H1 (cell line): ENCODE measurements at regions not wholly inside any gene's neighbourhood (a gene's known extent, or its start where the extent isn't known, plus 50 kb on each side); places are given as distances from the start of the nearest gene placed in this dataset.

ENCODE experiments used
- CTCF ChIA-PET: fragments of 300-600 bp; sonication (Branson Sonifier 250); formaldehyde crosslinking; loops from one replicate; lab custom pipeline; 2021; ENCODE audit not compliant: partially characterized antibody; lab: Charles Lee
- POLR2A ChIA-PET: fragments of 300-600 bp; sonication (Branson Sonifier 250); formaldehyde crosslinking; loops from one replicate; lab custom pipeline; 2021; ENCODE audit warnings: inconsistent platforms; ENCODE audit not compliant: partially characterized antibody; lab: Charles Lee
- DNase-seq, 2 experiments: peaks; one replicate each; pipeline versions ENCODE4 v3.0.0 to v3.0.0-alpha.2; 2010 to 2022; ENCODE audit warnings: low spot score in 2 of 2, low read depth in 1 of 2, mixed read lengths in 1 of 2
- FAIRE-seq: peaks from 2 replicates; lab custom pipeline; 2011; peaks lifted over from hg19 to GRCh38; lab: Jason Lieb, UNC
- H2AFZ ChIP-seq: 2 replicates; pipeline ENCODE4 v1.8.1; 2012; ENCODE audit warnings: low read length, inconsistent platforms
- H2AK5ac ChIP-seq: 2 replicates; pipeline ENCODE4 v1.6.1; 2013; ENCODE audit warnings: low read depth, low read length
- H2BK120ac ChIP-seq: replicated peaks from 2 replicates; pipeline ENCODE3; 2013; ENCODE audit warnings: low read depth, low read length, inconsistent platforms
- H2BK12ac ChIP-seq: 2 replicates; pipeline ENCODE4 v1.6.1; 2013; ENCODE audit warnings: low read depth, low read length
- H2BK15ac ChIP-seq: 2 replicates; pipeline ENCODE4 v1.6.1; 2013; ENCODE audit warnings: low read length
- H2BK20ac ChIP-seq: 2 replicates; pipeline ENCODE4 v1.6.1; 2013; ENCODE audit warnings: low read length
- H2BK5ac ChIP-seq: 2 replicates; pipeline ENCODE4 v1.6.1; 2013; ENCODE audit warnings: low read depth, low read length
- H3K14ac ChIP-seq: 2 replicates; pipeline ENCODE4 v1.6.1; 2013; ENCODE audit warnings: inconsistent platforms; ENCODE audit not compliant: insufficient read length
- H3K18ac ChIP-seq: 2 replicates; pipeline ENCODE4 v1.6.1; 2013; ENCODE audit warnings: low read length; ENCODE audit errors: extremely low read depth
- H3K23ac ChIP-seq: 2 replicates; pipeline ENCODE4 v1.6.1; 2013; ENCODE audit warnings: inconsistent platforms; ENCODE audit not compliant: insufficient read length
- H3K23me2 ChIP-seq: 2 replicates; pipeline ENCODE4 v1.6.1; 2013; ENCODE audit warnings: low read depth, low read length
- H3K27ac ChIP-seq: 2 replicates; pipeline ENCODE4 v1.6.1; 2011; ENCODE audit warnings: low read depth, low read length, inconsistent platforms
- H3K27me3 ChIP-seq, 4 experiments: replicated peaks in 1 of 4; 1 replicate in 1 of 4; 2 replicates in 3 of 4; pipeline versions ENCODE4 v1.6.1 to v1.8.1; 2011 to 2013; ENCODE audit warnings: low read length in 3 of 4, mild to moderate bottlenecking in 3 of 4, inconsistent platforms in 2 of 4, mixed read lengths in 2 of 4, moderate library complexity in 1 of 4; ENCODE audit not compliant: control insufficient read depth in 3 of 4, insufficient read depth in 3 of 4; ENCODE audit errors: extremely low read depth in 1 of 4
- H3K36me3 ChIP-seq, 4 experiments: 2 replicates each; pipeline versions ENCODE4 v1.6.1 to v1.8.1; 2011 to 2013; ENCODE audit warnings: mild to moderate bottlenecking in 4 of 4, low read length in 3 of 4, moderate library complexity in 2 of 4, control low read depth in 1 of 4, inconsistent platforms in 1 of 4; ENCODE audit not compliant: insufficient read depth in 4 of 4, control insufficient read depth in 2 of 4
- H3K4ac ChIP-seq: replicated peaks from 2 replicates; pipeline ENCODE3; 2013; ENCODE audit warnings: low read length, low read depth, mixed read lengths, inconsistent platforms; ENCODE audit not compliant: insufficient read length
- H3K4me1 ChIP-seq, 4 experiments: replicated peaks in 1 of 4; 1 replicate in 1 of 4; 2 replicates in 3 of 4; pipeline versions ENCODE4 v1.6.1 to v1.8.1; 2011 to 2013; ENCODE audit warnings: low read length in 3 of 4, inconsistent platforms in 2 of 4, mixed read lengths in 1 of 4; ENCODE audit not compliant: insufficient read depth in 4 of 4, control insufficient read depth in 3 of 4
- H3K4me2 ChIP-seq, 2 experiments: 2 replicates each; pipeline versions ENCODE4 v1.6.1 to v1.8.1; 2011 to 2013; ENCODE audit warnings: low read depth in 2 of 2, low read length in 2 of 2, control low read depth in 1 of 2, inconsistent platforms in 1 of 2, mild to moderate bottlenecking in 1 of 2; ENCODE audit not compliant: insufficient read depth in 1 of 2
- H3K4me3 ChIP-seq, 4 experiments: fragments of 200-600, 300-600 bp in 1 of 4; sonication (generic), shearing (Covaris generic), sonication (Bioruptor Twin) in 1 of 4; 2 replicates each; pipeline versions ENCODE4 v1.5.1 to v1.8.1; 2011 to 2016; ENCODE audit warnings: low read length in 4 of 4, low read depth in 3 of 4, control low read depth in 2 of 4, inconsistent platforms in 2 of 4, mild to moderate bottlenecking in 2 of 4, mixed read lengths in 1 of 4, moderate library complexity in 1 of 4; ENCODE audit not compliant: insufficient read depth in 2 of 4; ENCODE audit errors: extremely low read depth in 1 of 4
- H3K56ac ChIP-seq: replicated peaks from 2 replicates; pipeline ENCODE3; 2013; ENCODE audit warnings: low read depth, mild to moderate bottlenecking, mixed read lengths, low read length, inconsistent platforms; ENCODE audit not compliant: insufficient read length
- H3K79me1 ChIP-seq: 2 replicates; pipeline ENCODE4 v1.6.1; 2013; ENCODE audit warnings: low read depth, low read length, control low read depth
- H3K79me2 ChIP-seq, 2 experiments: 2 replicates each; pipeline versions ENCODE4 v1.6.1 to v1.8.1; 2012 to 2013; ENCODE audit warnings: low read length in 2 of 2, mild to moderate bottlenecking in 2 of 2, inconsistent platforms in 1 of 2; ENCODE audit not compliant: insufficient read depth in 2 of 2, control insufficient read depth in 1 of 2
- H3K9ac ChIP-seq, 4 experiments: replicated peaks in 1 of 4; 1 replicate in 1 of 4; 2 replicates in 3 of 4; pipeline versions ENCODE4 v1.6.1 to v1.8.1; 2011 to 2013; ENCODE audit warnings: low read depth in 3 of 4, low read length in 3 of 4, control low read depth in 2 of 4, mild to moderate bottlenecking in 2 of 4, moderate library complexity in 2 of 4, inconsistent platforms in 1 of 4; ENCODE audit errors: extremely low read depth in 1 of 4
- H3K9me3 ChIP-seq, 2 experiments: 2 replicates each; pipeline versions ENCODE4 v1.6.1 to v1.8.1; 2012 to 2013; ENCODE audit warnings: mild to moderate bottlenecking in 2 of 2, moderate library complexity in 2 of 2, control low read depth in 1 of 2, inconsistent platforms in 1 of 2, low read depth in 1 of 2, low read length in 1 of 2, mixed read lengths in 1 of 2; ENCODE audit not compliant: insufficient read depth in 2 of 2
- H4K20me1 ChIP-seq, 2 experiments: replicated peaks in 1 of 2; 2 replicates each; pipeline versions ENCODE3 to v1.8.1; 2011 to 2013; ENCODE audit warnings: inconsistent platforms in 2 of 2, low read length in 2 of 2, mild to moderate bottlenecking in 1 of 2; ENCODE audit not compliant: insufficient read depth in 2 of 2, control insufficient read depth in 1 of 2
- H4K5ac ChIP-seq: 2 replicates; pipeline ENCODE4 v1.6.1; 2013; ENCODE audit warnings: low read length, low read depth, mixed read lengths, inconsistent platforms; ENCODE audit not compliant: insufficient read length
- H4K8ac ChIP-seq: 2 replicates; pipeline ENCODE4 v1.8.0; 2013; ENCODE audit warnings: mild to moderate bottlenecking, moderate library complexity, low read length, inconsistent platforms; ENCODE audit not compliant: insufficient read depth; ENCODE audit errors: extremely low read depth
- H4K91ac ChIP-seq: replicated peaks from 2 replicates; pipeline ENCODE3; 2013; ENCODE audit warnings: low read length, mixed read lengths, inconsistent platforms; ENCODE audit not compliant: insufficient read length
- BCL11A ChIP-seq, 2 experiments: IDR thresholded peaks; one replicate each; pipeline ENCODE4 v1.6.1; 2011; ENCODE audit warnings: low read depth in 2 of 2, low read length in 2 of 2, mild to moderate bottlenecking in 2 of 2
- GABPA ChIP-seq: IDR thresholded peaks from 2 replicates; pipeline ENCODE4 v1.6.1; 2011; ENCODE audit warnings: mild to moderate bottlenecking, low read length, moderate library complexity, borderline replicate concordance; ENCODE audit not compliant: insufficient read depth
- PHF8 ChIP-seq: fragments of 200-600 bp; sonication (generic); conservative IDR thresholded peaks from 2 replicates; pipeline ENCODE4 v1.7.1; 2012; ENCODE audit warnings: low read depth, mild to moderate bottlenecking, inconsistent platforms, low read length, moderate library complexity
- RAD21 ChIP-seq, 2 experiments: IDR thresholded peaks in 1 of 2; conservative IDR thresholded peaks in 1 of 2; 2 replicates each; pipeline ENCODE4 v1.6.1; 2011; ENCODE audit warnings: low read depth in 2 of 2, low read length in 2 of 2, improper control_type of control experiment in 1 of 2, inconsistent platforms in 1 of 2, mild to moderate bottlenecking in 1 of 2, moderate library complexity in 1 of 2
- RBBP5 ChIP-seq: IDR thresholded peaks from 2 replicates; pipeline ENCODE4 v1.7.1; 2012; ENCODE audit warnings: low read depth, mild to moderate bottlenecking, inconsistent platforms, low read length, moderate library complexity, borderline replicate concordance
- TEAD4 ChIP-seq: IDR thresholded peaks from 2 replicates; pipeline ENCODE4 v1.6.1; 2012; ENCODE audit warnings: low read depth, low read length, inconsistent platforms, mixed read lengths
- WGBS, 2 experiments: shearing (Covaris generic) in 1 of 2; methylation state at CpG; one replicate each; pipeline versions ENCODE4 v1.1.6 to v1.1.7; 2013 to 2015; ENCODE audit warnings: low lambda C conversion rate in 2 of 2, mixed read lengths in 2 of 2, inconsistent platforms in 1 of 2, low coverage in 1 of 2, missing lambda C conversion rate in 1 of 2; ENCODE audit not compliant: insufficient replicate concordance in 2 of 2, insufficient coverage in 1 of 2, insufficient read length in 1 of 2; ENCODE audit errors: extremely low coverage in 1 of 2, missing lambda C conversion rate in 1 of 2; 5-methylcytosine and 5-hydroxymethylcytosine counted together

- no peaks in the 10 kb centered on the region for H3K79me1 ChIP-seq
- H3K9ac ChIP-seq = no peak overlapping the region
- H3K9me3 ChIP-seq = no peaks in the 10 kb centered on the region
- H3K23me2 ChIP-seq = no peaks in the 10 kb centered on the region
- WGBS, 2 experiments = 84% methylated on average over 2 of the region's 2 CpGs; no CpG with 5 or more reads in 1 of the 2 experiments
- no peak overlapping the region for H4K5ac ChIP-seq
- no peak overlapping the region for H2BK120ac ChIP-seq
- H3K23ac ChIP-seq = no peak overlapping the region
- no peak overlapping the region for H3K4me2 ChIP-seq
- H2BK20ac ChIP-seq = no peak overlapping the region
- no peak overlapping the region for H3K18ac ChIP-seq
- H3K56ac ChIP-seq = no peak overlapping the region
- H2BK5ac ChIP-seq = no peak overlapping the region
- DNase-seq (no peak), FAIRE-seq (no peak)
- H3K27ac ChIP-seq = no peak overlapping the region
- H3K14ac ChIP-seq = no peak overlapping the region
- H2BK12ac ChIP-seq = no peak overlapping the region
- H3K79me2 ChIP-seq = no peaks in the 10 kb centered on the region
- CTCF ChIA-PET = interaction anchor here (1.2 kb wide), 1 partner anchor 153 kb away, joined by 3 read pairs; no protein-coding TSS in a partner anchor
- H3K4ac ChIP-seq = no peak overlapping the region
- peak overlapping the region; percentile 78 for H2AFZ ChIP-seq
- H2AK5ac ChIP-seq = no peak overlapping the region
- H4K20me1 ChIP-seq = no peaks in the 10 kb centered on the region
- H4K91ac ChIP-seq = no peak overlapping the region
- no peak overlapping the region for H3K4me3 ChIP-seq
- no peaks in the 10 kb centered on the region for H3K36me3 ChIP-seq
- no peaks in the 10 kb centered on the region for H3K27me3 ChIP-seq
- no peak for TF ChIP-seq RBBP5
- TF ChIP-seq PHF8 = no peak
- no peak for TF ChIP-seq BCL11A (IDR thresholded peaks at IDR 0.05; ENCODE audit: low read depth in 2 of 2, low read length in 2 of 2)
- no peak for TF ChIP-seq RAD21 (IDR thresholded peaks at IDR 0.05 in 1 of 2, conservative IDR thresholded peaks at IDR 0.05 in 1 of 2; ENCODE audit: low read depth in 2 of 2, low read length in 2 of 2)
- 0 out of 2 replicates have a peak, but pooled peaks have one; percentile 41 for TF ChIP-seq TEAD4
- TF ChIP-seq GABPA = no peak
- POLR2A ChIA-PET = no interaction called here
- H4K8ac ChIP-seq = no peak overlapping the region
- H2BK15ac ChIP-seq = no peak overlapping the region
- H3K4me1 ChIP-seq = peaks cover 0 to 5% (median 2%) of the 10 kb centered on the region in 4 experiments; a peak in 3 of 7 replicates
These were observed 275.2 kb downstream of the GXYLT1 start for GRCh38 chr12:41869432-41869831.
